ENCODE measurements at regions not wholly inside any gene's neighbourhood (a gene's known extent, or its start where the extent isn't known, plus 50 kb on each side); places are given as distances from the start of the nearest gene placed in this dataset.

DNA sequence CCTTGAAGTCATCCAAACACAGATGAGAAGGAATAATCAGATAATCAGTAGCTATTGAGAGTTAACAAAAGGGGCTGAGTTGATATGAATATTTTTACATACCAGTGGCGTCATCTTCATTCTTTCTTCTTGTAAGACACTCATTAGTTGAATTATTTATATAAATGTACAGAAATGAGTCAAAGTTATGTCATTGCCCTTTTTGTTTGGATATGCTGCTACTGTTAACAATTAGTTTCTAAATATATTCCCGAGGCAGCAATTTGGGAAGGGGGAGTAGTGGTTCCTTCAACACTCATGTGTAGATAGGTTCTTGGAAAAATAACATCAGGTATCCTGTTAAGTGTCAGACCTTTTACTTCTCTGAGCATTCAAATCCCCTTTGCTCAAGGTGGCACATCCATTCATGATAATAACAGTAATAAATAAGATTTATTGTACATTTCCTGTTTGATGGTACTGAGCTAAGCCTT is 436.6 kb downstream of the SPRY1 start:
- H3F3A ChIP-seq (replicated peaks; ENCODE audit: insufficient read depth), result peaks cover 39% of the 10 kb centered on the region
- H3K4me1 ChIP-seq (ENCODE audit: control insufficient read depth in 1 of 2, insufficient read depth in 2 of 2, low read depth in 1 of 2, low read length in 1 of 2), result peaks cover 14 to 42% of the 10 kb centered on the region in 2 experiments
- no peak for TF ChIP-seq RXRA (IDR thresholded peaks at IDR 0.05; ENCODE audit: borderline replicate concordance, low read depth)
- 0 out of 2 replicates have a peak, but pooled peaks have one; percentile 27 for TF ChIP-seq MEF2A (IDR thresholded peaks at IDR 0.05; ENCODE audit: borderline replicate concordance, low read depth)
- no peak for TF ChIP-seq SIN3A (IDR thresholded peaks at IDR 0.05; ENCODE audit: borderline replicate concordance, low read depth, low read length)
- H3K9me2 ChIP-seq, result no peaks in the 10 kb centered on the region
- WGBS (ENCODE audit: low lambda C conversion rate), result 17% methylated on average over 2 of the region's 2 CpGs
- ChIA-PET CTCF (interaction anchor here (0.7 kb wide), 1 partner anchor 1093 kb away, joined by 4 read pairs; no protein-coding TSS in a partner anchor), POLR2A (no interaction called here)
- no peaks in the 10 kb centered on the region for H4K20me1 ChIP-seq (ENCODE audit: insufficient read depth)
- peaks cover 6% of the 10 kb centered on the region; the same call in 1 of the 2 replicates for H3K9me3 ChIP-seq
- peak overlapping the region; percentile 47; the same call in 1 of the 2 replicates for H3K9ac ChIP-seq
- H3K79me2 ChIP-seq (ENCODE audit: insufficient read depth), result no peaks in the 10 kb centered on the region
- DNase-seq, result no peak
- H3K36me3 ChIP-seq (replicated peaks in 1 of 2; ENCODE audit: control insufficient read depth in 1 of 2, insufficient read depth in 2 of 2, low read length in 1 of 2), result no peaks in the 10 kb centered on the region
- H3K4me2 ChIP-seq, result peak overlapping the region; percentile 68; the same call in 1 of the 2 replicates
- no peak overlapping the region for H2AFZ ChIP-seq (ENCODE audit: low read depth)
- no peaks in the 10 kb centered on the region for H3K27me3 ChIP-seq (ENCODE audit: insufficient read depth)
- no peak overlapping the region for H3K4me3 ChIP-seq (ENCODE audit: low read depth in 2 of 2, low read length in 1 of 2)
- H3K27ac ChIP-seq (ENCODE audit: low read depth in 2 of 2, low read length in 1 of 2), result peak overlapping the region; percentile 87 to 99; a peak in 3 of 4 replicates

DNA sequence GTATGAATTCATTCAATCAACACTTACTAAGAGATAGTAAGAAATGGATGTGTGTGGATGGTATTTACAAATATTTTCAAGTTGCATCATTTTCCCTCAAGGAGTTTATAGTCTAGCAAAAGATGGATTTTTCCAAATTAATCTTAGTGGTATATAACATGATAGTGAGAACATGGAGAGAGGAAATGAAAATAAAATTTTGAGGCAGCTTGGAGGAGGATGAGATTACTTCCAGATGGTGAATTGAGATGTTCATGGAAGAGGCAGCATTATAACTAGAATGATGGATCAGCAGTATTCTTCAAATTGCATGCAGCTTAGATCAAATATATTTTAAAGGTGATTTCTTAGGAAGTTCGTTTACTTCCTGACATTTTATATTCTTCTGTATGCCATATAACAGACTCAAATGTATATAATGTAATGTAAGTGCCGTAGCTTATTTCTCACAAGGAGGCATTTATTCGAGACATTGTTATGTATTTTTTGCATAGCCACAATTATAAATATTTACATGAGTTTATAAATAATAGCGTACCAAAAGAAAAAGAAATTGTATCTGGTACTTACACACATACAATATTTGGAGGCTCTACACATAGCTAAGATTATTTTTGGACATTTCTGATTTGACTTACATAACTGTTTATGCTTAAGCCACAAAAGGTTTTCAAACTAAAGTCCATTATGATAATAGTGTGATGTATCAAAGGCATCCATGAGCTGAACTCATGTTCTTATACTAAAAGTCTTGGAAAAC is 439.4 kb downstream of the SPRY1 start:
- Histone ChIP-seq H4K20me1 (ENCODE audit: insufficient read depth) (no peaks in the 10 kb centered on the region), H3F3A (replicated peaks; ENCODE audit: insufficient read depth) (peaks cover 33% of the 10 kb centered on the region), H3K27ac (ENCODE audit: low read depth in 2 of 2, low read length in 1 of 2) (no peak overlapping the region), H3K4me2 (no peak overlapping the region), H2AFZ (ENCODE audit: low read depth) (no peak overlapping the region), H3K27me3 (ENCODE audit: insufficient read depth) (no peaks in the 10 kb centered on the region), H3K9me3 (peaks cover 6% of the 10 kb centered on the region; the same call in 1 of the 2 replicates), H3K9me2 (no peaks in the 10 kb centered on the region), H3K36me3 (replicated peaks in 1 of 2; ENCODE audit: control insufficient read depth in 1 of 2, insufficient read depth in 2 of 2, low read length in 1 of 2) (no peaks in the 10 kb centered on the region), H3K79me2 (ENCODE audit: insufficient read depth) (no peaks in the 10 kb centered on the region), H3K4me3 (ENCODE audit: low read depth in 2 of 2, low read length in 1 of 2) (no peak overlapping the region), H3K9ac (no peak overlapping the region), H3K4me1 (ENCODE audit: control insufficient read depth in 1 of 2, insufficient read depth in 2 of 2, low read depth in 1 of 2, low read length in 1 of 2) (peaks cover 9 to 47% of the 10 kb centered on the region in 2 experiments)
- POLR2A ChIA-PET, result no interaction called here
- CTCF ChIA-PET, result interaction anchor here (0.6 to 1.5 kb wide), 2 partner anchors 62 to 275 kb away, joined by 3 to 4 read pairs; no protein-coding TSS in a partner anchor
- TF ChIP-seq TAF1 (IDR thresholded peaks at IDR 0.05; ENCODE audit: borderline replicate concordance, low read depth, low read length), result no peak
- TF ChIP-seq, protein P1, sequence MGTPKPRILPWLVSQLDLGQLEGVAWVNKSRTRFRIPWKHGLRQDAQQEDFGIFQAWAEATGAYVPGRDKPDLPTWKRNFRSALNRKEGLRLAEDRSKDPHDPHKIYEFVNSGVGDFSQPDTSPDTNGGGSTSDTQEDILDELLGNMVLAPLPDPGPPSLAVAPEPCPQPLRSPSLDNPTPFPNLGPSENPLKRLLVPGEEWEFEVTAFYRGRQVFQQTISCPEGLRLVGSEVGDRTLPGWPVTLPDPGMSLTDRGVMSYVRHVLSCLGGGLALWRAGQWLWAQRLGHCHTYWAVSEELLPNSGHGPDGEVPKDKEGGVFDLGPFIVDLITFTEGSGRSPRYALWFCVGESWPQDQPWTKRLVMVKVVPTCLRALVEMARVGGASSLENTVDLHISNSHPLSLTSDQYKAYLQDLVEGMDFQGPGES (IDR thresholded peaks at IDR 0.05; ENCODE audit: low read depth, low read length), result no peak
- TF ChIP-seq NRF1 (IDR thresholded peaks at IDR 0.05; ENCODE audit: low read depth, low read length), result no peak
- no peak for TF ChIP-seq EZH2phosphoT487 (IDR thresholded peaks at IDR 0.05; ENCODE audit: borderline replicate concordance, low read depth)
- no peak for TF ChIP-seq MEF2A (IDR thresholded peaks at IDR 0.05; ENCODE audit: borderline replicate concordance, low read depth)
- no peak for TF ChIP-seq MXI1 (IDR thresholded peaks at IDR 0.05; ENCODE audit: low read depth, low read length)
- TF ChIP-seq, protein P2, sequence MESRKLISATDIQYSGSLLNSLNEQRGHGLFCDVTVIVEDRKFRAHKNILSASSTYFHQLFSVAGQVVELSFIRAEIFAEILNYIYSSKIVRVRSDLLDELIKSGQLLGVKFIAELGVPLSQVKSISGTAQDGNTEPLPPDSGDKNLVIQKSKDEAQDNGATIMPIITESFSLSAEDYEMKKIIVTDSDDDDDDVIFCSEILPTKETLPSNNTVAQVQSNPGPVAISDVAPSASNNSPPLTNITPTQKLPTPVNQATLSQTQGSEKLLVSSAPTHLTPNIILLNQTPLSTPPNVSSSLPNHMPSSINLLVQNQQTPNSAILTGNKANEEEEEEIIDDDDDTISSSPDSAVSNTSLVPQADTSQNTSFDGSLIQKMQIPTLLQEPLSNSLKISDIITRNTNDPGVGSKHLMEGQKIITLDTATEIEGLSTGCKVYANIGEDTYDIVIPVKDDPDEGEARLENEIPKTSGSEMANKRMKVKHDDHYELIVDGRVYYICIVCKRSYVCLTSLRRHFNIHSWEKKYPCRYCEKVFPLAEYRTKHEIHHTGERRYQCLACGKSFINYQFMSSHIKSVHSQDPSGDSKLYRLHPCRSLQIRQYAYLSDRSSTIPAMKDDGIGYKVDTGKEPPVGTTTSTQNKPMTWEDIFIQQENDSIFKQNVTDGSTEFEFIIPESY (IDR thresholded peaks at IDR 0.05; ENCODE audit: borderline replicate concordance, low read depth), result no peak
- TF ChIP-seq CHD2 (IDR thresholded peaks at IDR 0.05; ENCODE audit: low read length, partially characterized antibody), result no peak
- TF ChIP-seq JUND (IDR thresholded peaks at IDR 0.05), result no peak
- TF ChIP-seq, protein P3, sequence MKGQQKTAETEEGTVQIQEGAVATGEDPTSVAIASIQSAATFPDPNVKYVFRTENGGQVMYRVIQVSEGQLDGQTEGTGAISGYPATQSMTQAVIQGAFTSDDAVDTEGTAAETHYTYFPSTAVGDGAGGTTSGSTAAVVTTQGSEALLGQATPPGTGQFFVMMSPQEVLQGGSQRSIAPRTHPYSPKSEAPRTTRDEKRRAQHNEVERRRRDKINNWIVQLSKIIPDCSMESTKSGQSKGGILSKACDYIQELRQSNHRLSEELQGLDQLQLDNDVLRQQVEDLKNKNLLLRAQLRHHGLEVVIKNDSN (IDR thresholded peaks at IDR 0.05; ENCODE audit: borderline replicate concordance, low read depth), result no peak
- TF ChIP-seq, protein P4, sequence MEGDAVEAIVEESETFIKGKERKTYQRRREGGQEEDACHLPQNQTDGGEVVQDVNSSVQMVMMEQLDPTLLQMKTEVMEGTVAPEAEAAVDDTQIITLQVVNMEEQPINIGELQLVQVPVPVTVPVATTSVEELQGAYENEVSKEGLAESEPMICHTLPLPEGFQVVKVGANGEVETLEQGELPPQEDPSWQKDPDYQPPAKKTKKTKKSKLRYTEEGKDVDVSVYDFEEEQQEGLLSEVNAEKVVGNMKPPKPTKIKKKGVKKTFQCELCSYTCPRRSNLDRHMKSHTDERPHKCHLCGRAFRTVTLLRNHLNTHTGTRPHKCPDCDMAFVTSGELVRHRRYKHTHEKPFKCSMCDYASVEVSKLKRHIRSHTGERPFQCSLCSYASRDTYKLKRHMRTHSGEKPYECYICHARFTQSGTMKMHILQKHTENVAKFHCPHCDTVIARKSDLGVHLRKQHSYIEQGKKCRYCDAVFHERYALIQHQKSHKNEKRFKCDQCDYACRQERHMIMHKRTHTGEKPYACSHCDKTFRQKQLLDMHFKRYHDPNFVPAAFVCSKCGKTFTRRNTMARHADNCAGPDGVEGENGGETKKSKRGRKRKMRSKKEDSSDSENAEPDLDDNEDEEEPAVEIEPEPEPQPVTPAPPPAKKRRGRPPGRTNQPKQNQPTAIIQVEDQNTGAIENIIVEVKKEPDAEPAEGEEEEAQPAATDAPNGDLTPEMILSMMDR (IDR thresholded peaks at IDR 0.05), result no peak
- no peak for TF ChIP-seq FOXM1 (IDR thresholded peaks at IDR 0.05; ENCODE audit: low read depth)
- no peak for TF ChIP-seq SIN3A (IDR thresholded peaks at IDR 0.05; ENCODE audit: borderline replicate concordance, low read depth, low read length)
- no peak for TF ChIP-seq RAD21 (IDR thresholded peaks at IDR 0.05; ENCODE audit: low read length)
- TF ChIP-seq TEAD4 (IDR thresholded peaks at IDR 0.05; ENCODE audit: borderline replicate concordance, insufficient read depth), result no peak
- TF ChIP-seq NFIC (IDR thresholded peaks at IDR 0.05; ENCODE audit: borderline replicate concordance), result no peak
- no peak for TF ChIP-seq SMC3 (IDR thresholded peaks at IDR 0.05; ENCODE audit: low read depth, low read length)
- no peak for TF ChIP-seq FOXJ3 (CRISPR knock-in tag; IDR thresholded peaks at IDR 0.05)
- no peak for TF ChIP-seq EP300 (IDR thresholded peaks at IDR 0.05; ENCODE audit: borderline replicate concordance in 1 of 2, low read depth in 1 of 2, low read length in 1 of 2)
- TF ChIP-seq RXRA (IDR thresholded peaks at IDR 0.05; ENCODE audit: borderline replicate concordance, low read depth), result no peak
- no peak for DNase-seq
- 76% methylated on average over 4 of the region's 4 CpGs for WGBS (ENCODE audit: low lambda C conversion rate)

Data from SK-N-SH (cell line).